T follicular helper cell (primary cell): ENCODE measurements at regions not wholly inside any gene's neighbourhood (a gene's known extent, or its start where the extent isn't known, plus 50 kb on each side); places are given as distances from the start of the nearest gene placed in this dataset.
"Not testable (repeated sequence)": the region's sequence is repeated elsewhere in the genome, so short reads cannot be mapped to it uniquely, and the experiment has no call there.

Experiments used
- DNase-seq: peaks from one replicate; pipeline ENCODE4 v3.0.0-alpha.2; 2020; ENCODE audit warnings: low read depth

DNA sequence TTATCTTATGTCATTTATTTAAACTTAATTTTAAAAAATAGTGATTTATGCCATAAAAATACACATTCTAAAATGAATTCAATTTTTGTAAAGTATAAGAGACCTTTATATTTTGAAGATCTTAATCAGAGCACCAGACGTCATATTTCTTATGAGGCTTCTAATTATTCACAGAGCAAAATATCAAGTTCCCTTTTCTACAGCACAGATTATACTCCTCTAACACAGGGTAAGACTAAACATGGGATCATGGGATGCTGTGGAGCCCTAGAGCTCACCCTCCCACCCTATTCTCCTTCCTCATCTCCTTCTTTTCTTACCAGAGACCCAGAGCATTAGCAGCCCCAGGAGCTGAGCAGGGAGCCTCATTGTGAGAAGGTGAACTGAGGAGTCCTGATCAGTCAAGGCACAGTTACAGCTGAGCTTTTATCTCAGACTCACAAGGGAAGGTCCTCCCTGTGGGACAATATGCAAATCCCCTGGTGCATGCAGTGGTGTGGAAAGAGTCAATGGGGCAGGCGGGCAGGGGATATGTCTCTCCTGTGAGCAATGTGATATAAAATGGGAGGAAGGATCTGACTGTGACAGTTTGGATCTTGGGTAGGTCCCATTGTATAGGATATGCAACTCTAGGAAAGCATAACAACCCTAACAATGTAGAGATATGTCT is 530.7 kb downstream of the RPIA start:
- not testable (repeated sequence) for DNase-seq

DNA sequence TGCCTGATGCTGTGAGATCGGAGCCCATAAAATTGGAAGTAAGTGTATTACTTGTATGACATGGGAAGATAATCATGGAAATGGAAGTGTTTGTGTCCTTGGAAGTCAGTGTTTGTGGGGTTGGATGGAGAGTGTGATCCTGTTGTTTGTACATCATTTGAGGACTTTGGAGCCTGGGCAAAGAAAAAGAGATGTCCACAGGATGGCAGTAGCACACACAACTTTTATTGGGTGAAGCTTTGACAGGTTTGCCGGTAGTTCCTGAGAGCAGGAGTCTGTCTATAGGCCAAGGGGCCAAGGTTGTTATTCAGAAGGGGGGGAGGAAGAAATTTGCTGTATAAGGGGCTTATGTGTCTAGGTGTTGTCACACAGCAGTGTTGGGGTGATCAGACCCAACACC is 533.3 kb downstream of the RPIA start:
- DNase-seq: not testable (repeated sequence)

DNA sequence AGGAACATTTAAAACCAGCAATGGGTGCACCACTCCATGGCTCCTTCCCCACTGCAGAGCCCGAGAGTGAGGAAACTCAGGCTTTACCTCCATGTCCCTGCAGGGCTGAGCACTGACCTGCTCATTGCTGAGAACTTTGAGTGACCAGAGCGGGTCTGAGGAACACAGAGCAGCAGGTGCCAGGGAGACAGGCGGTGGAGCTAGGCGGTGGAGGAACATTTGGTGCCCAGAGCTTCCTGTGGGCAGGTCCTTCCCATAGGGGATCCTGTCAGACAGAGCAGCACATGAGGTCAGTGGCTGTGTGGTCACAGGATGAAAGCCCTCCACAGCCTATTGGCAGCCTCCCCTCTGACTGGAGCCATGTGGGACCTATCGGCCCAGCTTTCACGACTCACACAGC is 538.5 kb downstream of the RPIA start:
- not testable (repeated sequence) for DNase-seq

GRCh38 chr2:89231241-89231640 is 539.8 kb downstream of the RPIA start:
- DNase-seq: not testable (repeated sequence)

- DNase-seq: not testable (repeated sequence)
Measured at GRCh38 chr2:89233931-89234330, 542.5 kb downstream of the RPIA start.

- DNase-seq: not testable (repeated sequence)
Measured at GRCh38 chr2:89234818-89235466, 543.5 kb downstream of the RPIA start.

GRCh38 chr2:89236832-89237450 is 545.5 kb downstream of the RPIA start:
- not testable (repeated sequence) for DNase-seq

DNA sequence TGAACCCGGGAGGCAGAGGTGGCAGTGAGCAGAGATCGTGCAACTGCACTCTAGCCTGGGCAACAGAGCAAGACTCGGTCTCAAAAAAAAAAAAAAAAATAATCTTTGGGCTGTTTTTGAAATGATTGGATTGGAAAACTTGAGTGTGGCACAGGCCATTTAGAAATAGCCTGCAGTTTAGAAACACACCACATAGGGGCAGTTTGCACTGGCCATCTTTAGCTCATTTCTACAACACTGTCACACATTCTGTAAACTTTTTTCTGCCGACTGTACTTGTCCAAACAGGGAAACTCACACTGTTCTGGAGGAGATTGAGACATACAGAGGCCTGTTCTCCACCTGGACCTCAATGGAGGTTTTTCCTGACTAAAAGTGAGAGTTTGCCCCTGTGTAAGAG is 546.3 kb downstream of the RPIA start:
- DNase-seq: not testable (repeated sequence)

GRCh38 chr2:89243114-89243700 is 551.7 kb downstream of the RPIA start:
- DNase-seq: not testable (repeated sequence)

DNA sequence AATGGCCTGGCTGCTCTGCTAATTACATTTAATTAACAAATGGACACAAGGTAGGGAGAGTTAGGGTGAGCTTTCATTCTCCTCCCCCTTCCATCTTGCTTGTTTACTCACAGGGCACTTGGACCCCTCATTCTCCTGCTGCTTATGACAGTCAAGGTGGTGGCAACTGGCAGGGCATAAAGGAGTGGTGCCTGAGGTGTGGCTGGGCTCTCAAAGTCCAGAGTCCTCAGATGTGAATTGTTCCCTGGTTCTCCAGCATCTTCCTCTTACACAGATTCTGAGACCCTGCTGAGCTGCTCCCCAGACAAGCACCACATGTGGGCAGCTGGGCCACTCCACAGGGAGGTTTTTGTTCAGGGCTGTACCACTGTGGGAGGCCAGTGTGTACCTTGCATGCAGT is 552.9 kb downstream of the RPIA start:
- DNase-seq: not testable (repeated sequence)

DNA sequence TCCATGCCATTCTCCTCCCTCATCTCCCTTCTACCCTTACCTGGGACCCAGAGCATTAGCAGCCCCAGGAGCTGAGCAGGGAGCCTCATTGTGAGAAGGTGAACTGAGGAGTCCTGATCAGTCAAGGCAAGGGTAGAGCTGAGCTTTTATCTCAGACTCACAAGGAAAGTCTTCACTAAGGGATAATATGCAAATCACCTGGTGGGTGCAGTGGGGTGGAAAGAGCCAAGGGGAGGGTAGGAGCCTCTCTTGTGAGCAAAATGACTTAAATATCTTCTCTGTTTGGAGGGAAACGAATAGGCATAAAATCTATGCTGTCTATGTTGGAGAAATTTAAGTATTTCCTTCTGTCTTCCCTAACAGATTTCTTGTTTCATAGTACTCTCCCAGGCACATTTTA is 554.0 kb downstream of the RPIA start:
- DNase-seq: not testable (repeated sequence)

DNA sequence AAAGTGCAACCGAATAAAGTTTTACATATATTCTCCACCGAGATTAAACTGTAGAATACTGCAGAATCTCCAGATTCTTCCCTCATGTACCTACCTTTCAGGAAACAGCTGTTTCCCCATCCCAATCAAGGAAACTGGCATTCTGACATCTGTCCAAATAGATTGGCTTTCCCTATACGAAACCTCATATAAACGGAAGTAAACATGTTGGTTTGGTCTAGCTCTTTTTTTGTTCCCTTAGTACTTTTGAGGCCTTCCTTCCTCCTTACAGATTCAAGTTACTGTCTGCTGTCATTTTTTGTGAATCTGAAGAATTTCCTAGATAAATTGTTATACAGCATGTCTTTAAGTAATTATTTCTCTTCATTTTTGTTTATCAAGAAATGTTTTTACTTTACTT is 554.6 kb downstream of the RPIA start:
- DNase-seq: not testable (repeated sequence)

DNA sequence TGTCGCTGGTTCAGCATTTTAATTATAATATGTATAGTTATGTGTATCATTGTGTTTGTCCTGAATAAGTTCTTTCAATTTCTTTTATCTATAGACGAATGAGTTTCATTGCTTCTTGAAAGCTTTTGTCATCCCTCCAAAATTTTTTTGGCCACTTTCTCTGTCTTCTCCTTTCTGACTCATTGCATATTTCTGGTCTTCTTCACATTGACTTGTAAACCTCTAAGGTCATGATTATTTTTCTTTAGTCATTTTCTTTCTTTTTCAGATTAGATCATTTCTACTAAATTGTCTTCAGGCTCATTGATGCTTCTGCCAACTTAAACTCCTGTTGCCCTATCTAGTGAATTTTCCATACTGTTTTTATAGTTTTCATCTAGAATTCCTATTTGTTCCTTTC is 555.1 kb downstream of the RPIA start:
- not testable (repeated sequence) for DNase-seq

DNA sequence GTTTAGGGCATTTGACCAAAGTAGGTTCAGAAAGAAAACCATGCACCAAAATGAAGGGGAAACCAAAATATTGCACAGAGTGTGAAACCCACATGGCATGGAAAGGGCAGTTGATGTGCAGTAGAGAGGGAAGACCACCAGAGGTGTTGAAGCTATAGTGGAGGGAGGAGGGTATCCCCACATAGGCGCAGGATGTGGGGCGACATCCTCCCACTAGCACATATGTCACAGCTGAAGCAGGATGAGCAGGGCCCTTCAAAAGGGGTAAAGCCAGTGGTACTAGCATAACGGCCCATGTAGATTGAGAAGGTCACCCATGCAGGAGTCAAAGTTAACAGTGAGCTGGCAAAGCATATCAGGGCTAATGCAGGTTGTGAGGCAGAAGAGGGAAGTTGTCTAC is 563.5 kb downstream of the RPIA start:
- not testable (repeated sequence) for DNase-seq

DNA sequence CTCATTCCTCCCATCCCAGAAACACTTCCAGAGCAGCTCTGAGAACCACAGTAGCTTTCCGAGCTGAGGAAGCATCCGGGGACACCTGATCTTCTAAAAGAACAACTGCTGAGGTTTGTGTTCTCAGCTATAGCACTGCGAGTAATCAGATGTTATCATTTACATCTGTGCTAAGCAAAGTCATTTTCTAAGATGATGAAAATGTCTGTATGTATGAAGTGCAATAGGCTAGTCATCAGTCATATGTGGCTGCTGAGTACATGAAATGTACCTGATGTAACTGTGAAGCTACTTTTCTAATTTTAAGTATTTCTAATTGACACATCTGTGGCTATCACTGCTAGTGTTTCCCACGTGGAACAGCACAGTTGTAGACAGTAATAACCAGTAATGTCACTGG is 582.0 kb downstream of the RPIA start:
- not testable (repeated sequence) for DNase-seq

DNA sequence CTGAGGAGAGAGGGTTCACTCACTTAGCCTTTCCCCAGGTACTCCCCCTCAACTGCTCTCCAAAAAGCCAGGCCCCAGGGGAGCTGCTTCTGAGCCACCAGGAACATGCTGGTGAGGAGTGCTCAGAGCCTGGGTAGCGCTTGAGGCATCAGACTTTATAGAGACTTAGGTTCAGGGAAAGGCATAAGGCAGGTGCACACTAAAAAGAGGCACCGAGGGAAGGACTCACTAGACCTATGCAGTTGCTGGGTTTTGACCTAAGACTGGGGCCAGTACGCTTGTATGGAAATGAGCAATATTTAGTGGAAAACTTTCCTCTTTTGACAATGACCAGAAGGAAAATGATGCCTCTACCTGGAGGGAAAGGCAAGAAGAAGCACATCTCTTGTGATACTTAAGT is 589.1 kb downstream of the RPIA start:
- DNase-seq: not testable (repeated sequence)

- not testable (repeated sequence) for DNase-seq
Measured at GRCh38 chr2:89286448-89287080, 595.1 kb downstream of the RPIA start.

DNA sequence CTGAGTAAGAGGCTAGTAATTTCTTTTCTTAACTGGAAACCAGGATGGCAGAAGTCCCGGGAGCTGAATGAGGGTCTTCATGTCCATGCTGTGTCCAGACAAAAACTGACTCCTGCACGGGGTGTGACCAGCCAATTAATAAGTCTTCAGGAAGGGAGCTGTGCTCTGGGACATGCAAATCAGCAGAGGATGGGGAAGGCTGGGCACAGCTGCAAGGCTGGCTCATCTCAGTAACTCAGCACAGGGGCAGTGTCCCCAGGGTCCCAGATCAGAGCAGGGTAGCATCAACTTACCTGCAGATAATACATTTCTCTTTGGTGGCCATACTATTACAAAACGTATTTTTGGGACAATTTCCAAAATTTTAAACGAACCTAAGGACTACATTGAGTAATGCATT is 595.6 kb downstream of the RPIA start:
- not testable (repeated sequence) for DNase-seq

- DNase-seq: not testable (repeated sequence)
Measured at GRCh38 chr2:89291717-89292298, 600.3 kb downstream of the RPIA start.

DNA sequence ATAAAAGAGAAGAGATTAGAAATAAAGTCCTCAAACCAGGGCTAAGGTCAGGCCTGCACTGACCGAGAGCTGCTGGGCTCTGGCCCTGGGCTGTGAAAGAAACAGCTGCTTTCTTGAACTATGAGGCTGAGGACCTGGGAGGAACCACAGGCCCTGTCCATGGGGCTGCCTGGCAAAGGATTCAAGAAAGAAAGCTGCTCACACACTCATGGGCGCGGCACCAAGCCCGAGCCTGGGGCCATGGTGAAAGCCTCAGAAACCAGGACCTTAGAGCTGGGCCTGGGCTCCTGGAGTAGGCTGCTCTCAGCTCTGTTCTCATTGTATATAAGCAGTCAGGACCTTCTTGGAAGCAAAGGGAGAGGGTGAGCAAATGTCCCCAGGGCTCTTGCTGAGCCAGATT is 601.9 kb downstream of the RPIA start:
- not testable (repeated sequence) for DNase-seq

GRCh38 chr2:89294335-89294734 is 602.9 kb downstream of the RPIA start:
- DNase-seq: not testable (repeated sequence)
